HG02840 (cell line): ENCODE measurements at regions not wholly inside any gene's neighbourhood (a gene's known extent, or its start where the extent isn't known, plus 50 kb on each side); places are given as distances from the start of the nearest gene placed in this dataset.
"Not testable (repeated sequence)": the region's sequence is repeated elsewhere in the genome, so short reads cannot be mapped to it uniquely, and the experiment has no call there.

Experiments
- ATAC-seq: cut with Tn5 transposase; IDR thresholded peaks from one replicate; pipeline ENCODE4 v1.9.1; 2021; ENCODE audit warnings: mild to moderate bottlenecking, moderate library complexity, moderate number of reproducible peaks; ENCODE audit not compliant: unreplicated experiment, low FRiP score

GRCh38 chr22:22193923-22194322, 50.7 kb upstream of the VPREB1 start:
- ATAC-seq, result no peak

- ATAC-seq, result not testable (repeated sequence)
Observed at GRCh38 chr22:22193462-22193861, 51.1 kb upstream of the VPREB1 start.

GRCh38 chr22:22193006-22193405, 51.6 kb upstream of the VPREB1 start:
- not testable (repeated sequence) for ATAC-seq

GRCh38 chr22:22189796-22190195, 54.8 kb upstream of the VPREB1 start:
- ATAC-seq, result not testable (repeated sequence)

- not testable (repeated sequence) for ATAC-seq
Observed at GRCh38 chr22:22187863-22188262, 56.7 kb upstream of the VPREB1 start.

GRCh38 chr22:22187299-22187698, 57.3 kb upstream of the VPREB1 start:
- no peak for ATAC-seq

- ATAC-seq, result no peak
Observed at GRCh38 chr22:22185844-22186499, 58.6 kb upstream of the VPREB1 start.

GRCh38 chr22:22185217-22185616, 59.4 kb upstream of the VPREB1 start:
- ATAC-seq, result no peak

GRCh38 chr22:22184277-22184807, 60.2 kb upstream of the VPREB1 start:
- no peak for ATAC-seq

GRCh38 chr22:22182990-22183264, 61.7 kb upstream of the VPREB1 start:
- ATAC-seq, result no peak

- ATAC-seq, result no peak
Observed at GRCh38 chr22:22182218-22182989, 62.2 kb upstream of the VPREB1 start.

GRCh38 chr22:22181341-22181850, 63.2 kb upstream of the VPREB1 start:
- no peak for ATAC-seq

GRCh38 chr22:22180738-22181285, 63.8 kb upstream of the VPREB1 start:
- ATAC-seq, result no peak

GRCh38 chr22:22179858-22180257, 64.7 kb upstream of the VPREB1 start:
- ATAC-seq, result no peak

GRCh38 chr22:22178992-22179391, 65.6 kb upstream of the VPREB1 start:
- no peak for ATAC-seq

GRCh38 chr22:22178355-22178965, 66.1 kb upstream of the VPREB1 start:
- no peak for ATAC-seq

GRCh38 chr22:22176929-22177616, 67.5 kb upstream of the VPREB1 start:
- ATAC-seq, result no peak

GRCh38 chr22:22172896-22173628, 71.5 kb upstream of the VPREB1 start:
- ATAC-seq, result not testable (repeated sequence)

- no peak for ATAC-seq
Observed at GRCh38 chr22:22171357-22172218, 73.0 kb upstream of the VPREB1 start.
